ENCODE measurements at regions not wholly inside any gene's neighbourhood (a gene's known extent, or its start where the extent isn't known, plus 50 kb on each side); places are given as distances from the start of the nearest gene placed in this dataset.

- no peak overlapping the region for H3K4me3 Mint-ChIP-seq
- DNase-seq (ENCODE audit: low spot score in 2 of 2) (no peak), ATAC-seq (ENCODE audit: low read depth) (no peak)
- no peaks in the 10 kb centered on the region for H3K36me3 Mint-ChIP-seq
- H3K9me3 Mint-ChIP-seq, result no peaks in the 10 kb centered on the region
- peaks cover 6% of the 10 kb centered on the region for H3K27me3 Mint-ChIP-seq
- no peaks in the 10 kb centered on the region for H3K4me1 Mint-ChIP-seq
- no peak overlapping the region for H3K27ac Mint-ChIP-seq
Measured at GRCh38 chr2:176388861-176389260, 119.6 kb downstream of the MTX2 start.

- Mint-ChIP-seq H3K27ac (no peak overlapping the region), H3K36me3 (no peaks in the 10 kb centered on the region), H3K4me1 (no peaks in the 10 kb centered on the region), H3K9me3 (no peaks in the 10 kb centered on the region), H3K27me3 (peaks cover 6% of the 10 kb centered on the region), H3K4me3 (no peak overlapping the region)
- ATAC-seq (ENCODE audit: low read depth), result no peak
- no peak for DNase-seq (ENCODE audit: low spot score in 2 of 2)
Measured at GRCh38 chr2:176390276-176391147, 121.3 kb downstream of the MTX2 start.

DNA sequence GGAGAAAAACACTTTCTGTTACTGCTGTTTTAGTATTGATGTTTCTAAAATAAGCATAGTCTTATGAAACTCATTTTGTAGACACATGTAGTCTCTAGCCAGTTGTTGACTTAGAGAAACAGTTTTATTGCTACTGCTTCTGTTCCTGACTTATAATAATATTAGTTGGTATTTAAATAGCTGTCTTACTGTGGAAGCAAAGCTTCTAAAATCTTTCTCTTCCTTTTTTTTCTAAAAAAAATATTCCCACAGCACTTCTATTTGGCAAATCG, 121.8 kb downstream of the MTX2 start:
- Mint-ChIP-seq H3K4me3 (no peak overlapping the region), H3K9me3 (no peaks in the 10 kb centered on the region), H3K27ac (no peak overlapping the region), H3K36me3 (no peaks in the 10 kb centered on the region), H3K27me3 (peaks cover 3% of the 10 kb centered on the region), H3K4me1 (no peaks in the 10 kb centered on the region)
- ATAC-seq (ENCODE audit: low read depth) (no peak), DNase-seq (ENCODE audit: low spot score in 2 of 2) (no peak)

DNA sequence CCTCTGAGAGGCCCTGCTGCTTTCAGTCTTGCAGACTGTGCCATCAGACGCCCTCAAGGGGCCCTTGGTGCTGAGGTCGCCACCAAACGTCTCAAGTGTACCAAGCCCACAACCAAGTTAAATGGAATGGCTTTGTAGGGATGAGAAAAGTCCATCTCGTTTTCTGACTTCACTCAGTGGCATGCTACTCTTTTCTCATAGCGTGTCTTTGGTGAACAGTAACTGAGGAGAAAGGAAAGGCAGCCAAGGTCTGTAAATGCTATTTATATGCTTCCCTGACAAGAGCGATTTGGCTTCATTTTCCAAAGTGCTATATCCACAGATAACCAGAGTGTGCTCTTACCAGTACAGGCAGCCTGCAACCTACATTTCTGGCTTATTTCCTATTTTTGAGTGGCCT, 123.0 kb downstream of the MTX2 start:
- Mint-ChIP-seq H3K4me1 (no peaks in the 10 kb centered on the region), H3K27ac (no peak overlapping the region), H3K4me3 (no peak overlapping the region), H3K36me3 (no peaks in the 10 kb centered on the region), H3K27me3 (peaks cover 4% of the 10 kb centered on the region), H3K9me3 (no peaks in the 10 kb centered on the region)
- ATAC-seq (ENCODE audit: low read depth), result no peak
- no peak for DNase-seq (ENCODE audit: low spot score in 2 of 2)

DNA sequence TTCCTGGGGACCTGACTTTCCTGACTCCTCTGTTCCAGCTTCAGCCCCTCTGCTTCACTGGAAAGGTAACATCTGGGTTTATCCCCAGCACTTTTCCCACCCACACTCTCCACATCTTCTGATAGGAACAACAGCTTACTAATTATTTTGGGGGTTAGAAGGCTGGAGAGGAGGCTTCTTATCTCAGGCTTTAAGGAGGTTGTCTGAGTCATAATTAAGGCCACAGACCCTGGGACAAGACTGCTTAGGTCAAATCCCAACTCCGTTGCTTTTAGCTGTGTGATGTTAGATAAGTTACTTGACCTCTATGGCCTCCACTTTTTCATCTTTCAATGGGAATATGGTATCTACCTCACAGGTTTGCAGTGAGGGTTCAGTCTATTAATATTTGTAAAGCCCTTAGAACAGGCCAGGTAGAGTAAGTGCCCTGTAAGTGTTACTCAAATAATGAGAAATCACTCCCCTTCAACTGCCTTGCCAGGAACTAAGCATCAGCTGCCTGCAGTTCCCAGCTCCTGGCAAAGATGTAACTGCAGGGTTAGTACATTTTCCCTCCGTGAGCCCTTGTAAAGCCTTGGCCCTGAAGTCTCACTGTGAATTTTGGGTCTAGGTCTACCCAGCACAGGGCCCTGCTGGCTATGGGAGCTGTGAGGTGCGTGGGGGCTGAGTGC, 123.6 kb downstream of the MTX2 start:
- Mint-ChIP-seq H3K9me3 (no peaks in the 10 kb centered on the region), H3K36me3 (no peaks in the 10 kb centered on the region), H3K4me3 (no peak overlapping the region), H3K27me3 (peaks cover 4% of the 10 kb centered on the region), H3K4me1 (no peaks in the 10 kb centered on the region), H3K27ac (no peak overlapping the region)
- DNase-seq (ENCODE audit: low spot score in 2 of 2) (no peak), ATAC-seq (ENCODE audit: low read depth) (no peak)

- no peaks in the 10 kb centered on the region for H3K4me1 Mint-ChIP-seq
- H3K27me3 Mint-ChIP-seq, result peaks cover 1% of the 10 kb centered on the region
- H3K36me3 Mint-ChIP-seq, result no peaks in the 10 kb centered on the region
- no peaks in the 10 kb centered on the region for H3K9me3 Mint-ChIP-seq
- no peak overlapping the region for H3K4me3 Mint-ChIP-seq
- no peak overlapping the region for H3K27ac Mint-ChIP-seq
- no peak for ATAC-seq (ENCODE audit: low read depth)
- DNase-seq (ENCODE audit: low spot score in 2 of 2), result no peak
Measured at GRCh38 chr2:176395273-176395854, 126.1 kb downstream of the MTX2 start.

DNA sequence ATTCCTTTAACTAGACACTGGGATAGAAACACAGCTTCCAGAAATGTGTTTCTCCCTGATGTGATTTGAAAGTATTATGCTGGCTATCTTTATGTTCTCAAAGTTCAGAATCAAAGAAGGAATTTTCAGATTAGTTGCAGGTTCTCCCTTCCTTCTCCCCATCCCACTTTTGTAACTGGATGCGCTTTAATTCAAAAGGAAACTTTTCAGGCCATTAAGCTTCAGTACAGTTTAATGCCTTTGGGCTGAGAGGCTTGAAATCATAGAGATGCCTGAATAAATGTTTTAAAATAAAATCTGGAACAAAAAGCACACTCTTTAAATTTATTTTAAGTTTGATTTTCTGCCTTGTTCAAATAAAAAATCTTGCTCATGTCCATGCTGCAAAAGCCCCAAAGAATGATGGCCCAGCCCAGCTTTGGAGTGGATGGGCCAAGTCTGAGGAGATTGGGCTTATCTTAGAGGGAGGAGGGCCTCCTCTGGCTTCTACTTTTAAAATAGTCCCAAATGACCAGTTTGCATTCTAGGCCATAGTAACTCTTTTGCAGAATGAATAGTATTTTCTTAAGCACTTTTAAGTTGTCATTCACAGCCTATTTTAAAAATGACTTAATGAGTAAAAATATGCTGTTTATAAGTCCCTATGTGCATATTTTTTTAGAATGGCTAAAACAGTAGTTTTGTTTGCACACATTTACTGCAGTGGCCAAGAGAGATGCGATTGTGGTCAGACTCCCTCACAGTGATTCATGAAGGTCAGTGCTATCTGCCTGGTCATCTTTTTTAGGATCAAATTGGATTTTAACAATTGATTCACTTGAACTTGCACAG, 129.2 kb downstream of the MTX2 start:
- ATAC-seq (ENCODE audit: low read depth) (no peak), DNase-seq (ENCODE audit: low spot score in 2 of 2) (no peak)
- Mint-ChIP-seq H3K9me3 (no peaks in the 10 kb centered on the region), H3K36me3 (no peaks in the 10 kb centered on the region), H3K27ac (no peak overlapping the region), H3K4me3 (no peak overlapping the region), H3K4me1 (no peaks in the 10 kb centered on the region), H3K27me3 (peaks cover 1% of the 10 kb centered on the region)

GRCh38 chr2:176399074-176399598, 129.9 kb downstream of the MTX2 start:
- H3K4me3 Mint-ChIP-seq, result no peak overlapping the region
- no peaks in the 10 kb centered on the region for H3K9me3 Mint-ChIP-seq
- no peak for DNase-seq (ENCODE audit: low spot score in 2 of 2)
- no peak overlapping the region for H3K27ac Mint-ChIP-seq
- H3K27me3 Mint-ChIP-seq, result peaks cover 1% of the 10 kb centered on the region
- H3K36me3 Mint-ChIP-seq, result no peaks in the 10 kb centered on the region
- no peak for ATAC-seq (ENCODE audit: low read depth)
- H3K4me1 Mint-ChIP-seq, result no peaks in the 10 kb centered on the region

- ATAC-seq (ENCODE audit: low read depth) (no peak), DNase-seq (ENCODE audit: low spot score in 2 of 2) (no peak)
- Mint-ChIP-seq H3K36me3 (no peaks in the 10 kb centered on the region), H3K4me3 (no peak overlapping the region), H3K27me3 (no peaks in the 10 kb centered on the region), H3K27ac (no peak overlapping the region), H3K9me3 (no peaks in the 10 kb centered on the region), H3K4me1 (peaks cover 2% of the 10 kb centered on the region)
Measured at GRCh38 chr2:176405477-176405876, 136.2 kb downstream of the MTX2 start.

- H3K9me3 Mint-ChIP-seq, result no peaks in the 10 kb centered on the region
- DNase-seq (ENCODE audit: low spot score in 2 of 2) (no peak), ATAC-seq (ENCODE audit: low read depth) (no peak)
- no peaks in the 10 kb centered on the region for H3K27me3 Mint-ChIP-seq
- peaks cover 2% of the 10 kb centered on the region for H3K4me1 Mint-ChIP-seq
- no peaks in the 10 kb centered on the region for H3K36me3 Mint-ChIP-seq
- H3K4me3 Mint-ChIP-seq, result no peak overlapping the region
- H3K27ac Mint-ChIP-seq, result no peak overlapping the region
Measured at GRCh38 chr2:176407706-176408105, 138.5 kb downstream of the MTX2 start.

GRCh38 chr2:176409671-176410070, 140.4 kb downstream of the MTX2 start:
- H3K9me3 Mint-ChIP-seq, result no peaks in the 10 kb centered on the region
- H3K4me1 Mint-ChIP-seq, result peaks cover 2% of the 10 kb centered on the region
- ATAC-seq (ENCODE audit: low read depth) (no peak), DNase-seq (ENCODE audit: low spot score in 2 of 2) (no peak)
- no peaks in the 10 kb centered on the region for H3K36me3 Mint-ChIP-seq
- peaks cover 3% of the 10 kb centered on the region for H3K27me3 Mint-ChIP-seq
- H3K4me3 Mint-ChIP-seq, result no peak overlapping the region
- no peak overlapping the region for H3K27ac Mint-ChIP-seq

GRCh38 chr2:176412136-176412535, 142.9 kb downstream of the MTX2 start:
- Mint-ChIP-seq H3K4me3 (no peak overlapping the region), H3K36me3 (no peaks in the 10 kb centered on the region), H3K4me1 (peaks cover 2% of the 10 kb centered on the region), H3K27ac (no peak overlapping the region), H3K27me3 (peaks cover 5% of the 10 kb centered on the region), H3K9me3 (no peaks in the 10 kb centered on the region)
- DNase-seq (ENCODE audit: low spot score in 2 of 2), result no peak
- ATAC-seq (ENCODE audit: low read depth), result no peak

DNA sequence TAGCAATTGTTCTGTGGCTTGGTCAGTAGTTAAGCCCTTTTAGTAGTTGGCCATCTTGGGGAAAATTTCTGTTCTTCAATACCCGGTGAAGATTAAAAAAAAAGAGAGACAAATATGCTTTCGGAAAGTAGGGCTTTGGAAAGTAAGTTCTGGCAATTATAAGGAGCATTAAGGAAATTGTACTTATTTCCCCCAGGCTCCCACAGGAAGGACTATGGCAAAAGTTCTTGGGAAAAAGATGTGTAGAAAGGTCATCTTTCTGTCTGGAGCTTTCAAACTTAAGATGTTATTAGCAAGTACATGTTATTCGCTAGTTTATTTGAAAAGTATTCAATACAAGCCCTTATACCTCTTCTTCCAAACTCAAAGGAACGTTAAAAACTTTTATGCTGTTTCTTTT, 144.5 kb downstream of the MTX2 start:
- Mint-ChIP-seq H3K9me3 (no peaks in the 10 kb centered on the region), H3K4me3 (no peak overlapping the region), H3K27me3 (peaks cover 5% of the 10 kb centered on the region), H3K36me3 (no peaks in the 10 kb centered on the region), H3K4me1 (peaks cover 2% of the 10 kb centered on the region), H3K27ac (no peak overlapping the region)
- DNase-seq (ENCODE audit: low spot score in 2 of 2), result no peak
- ATAC-seq (ENCODE audit: low read depth), result no peak

DNA sequence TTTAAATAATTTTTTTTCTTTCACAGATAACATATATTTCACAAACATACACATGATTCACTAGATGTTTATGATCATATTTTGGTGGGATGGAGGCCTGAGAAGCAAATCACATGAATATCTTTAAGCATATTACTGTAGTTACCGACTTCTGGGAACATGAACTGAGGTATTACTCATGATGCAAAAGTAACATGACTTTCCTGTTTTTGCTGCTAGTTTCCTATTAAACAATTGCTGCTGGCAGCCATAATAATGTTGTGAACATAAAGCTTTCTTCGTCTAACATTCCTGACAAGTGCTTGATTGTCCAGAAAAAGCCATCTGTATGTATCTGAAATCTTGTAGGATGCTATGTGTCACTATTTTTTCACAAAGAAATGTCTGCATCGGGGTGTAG, 145.4 kb downstream of the MTX2 start:
- DNase-seq (ENCODE audit: low spot score in 2 of 2) (no peak), ATAC-seq (ENCODE audit: low read depth) (no peak)
- Mint-ChIP-seq H3K36me3 (no peaks in the 10 kb centered on the region), H3K27me3 (peaks cover 5% of the 10 kb centered on the region), H3K27ac (no peak overlapping the region), H3K9me3 (no peaks in the 10 kb centered on the region), H3K4me3 (no peak overlapping the region), H3K4me1 (no peaks in the 10 kb centered on the region)

Measured in memory B cell (primary cell).